ENCODE measurements at regions not wholly inside any gene's neighbourhood (a gene's known extent, or its start where the extent isn't known, plus 50 kb on each side); places are given as distances from the start of the nearest gene placed in this dataset.

DNA sequence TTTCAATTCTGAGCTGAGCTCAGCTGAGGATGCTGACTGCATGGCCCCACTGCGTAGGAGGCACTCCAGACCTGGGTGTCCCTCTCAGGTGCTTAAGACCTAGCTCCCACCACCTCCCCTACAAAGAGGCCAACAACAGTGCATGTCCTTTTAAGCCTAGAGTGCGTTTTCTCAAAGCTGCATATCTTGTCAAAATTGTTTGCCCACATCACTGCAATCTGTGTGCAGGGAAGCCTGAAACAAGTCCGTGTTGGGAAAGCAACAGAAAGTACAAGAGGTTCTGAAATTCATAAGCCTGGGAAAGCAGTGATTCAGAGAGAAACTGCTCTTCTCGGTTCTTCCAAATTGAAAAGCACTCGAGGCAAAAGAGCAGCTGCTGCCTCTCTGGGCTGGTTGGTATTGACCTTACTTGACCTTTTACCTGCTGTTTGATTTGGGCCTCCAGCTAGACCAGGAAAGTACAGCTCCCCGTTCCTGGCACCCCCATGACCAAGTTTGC is 238.4 kb downstream of the NR2F1-AS1 start:
- DNase-seq = no peak
- WGBS, 3 donors = 35 to 54% (median 42%) methylated on average over 6 of the region's 6 CpGs
- Histone ChIP-seq H3K9me3 (no peaks in the 10 kb centered on the region), H3K36me3 (ENCODE audit: insufficient read depth in 1 of 2, low read depth in 1 of 2) (no peaks in the 10 kb centered on the region), H3K27ac (no peak overlapping the region), H3K4me3 (no peak overlapping the region), H3K27me3 (ENCODE audit: insufficient read depth in 3 of 3, low read length in 2 of 3) (no peaks in the 10 kb centered on the region), H3K4me1 (no peaks in the 10 kb centered on the region)
- intact Hi-C loops (cut with DNase I) = no loop called here
- TF ChIP-seq, protein P1, sequence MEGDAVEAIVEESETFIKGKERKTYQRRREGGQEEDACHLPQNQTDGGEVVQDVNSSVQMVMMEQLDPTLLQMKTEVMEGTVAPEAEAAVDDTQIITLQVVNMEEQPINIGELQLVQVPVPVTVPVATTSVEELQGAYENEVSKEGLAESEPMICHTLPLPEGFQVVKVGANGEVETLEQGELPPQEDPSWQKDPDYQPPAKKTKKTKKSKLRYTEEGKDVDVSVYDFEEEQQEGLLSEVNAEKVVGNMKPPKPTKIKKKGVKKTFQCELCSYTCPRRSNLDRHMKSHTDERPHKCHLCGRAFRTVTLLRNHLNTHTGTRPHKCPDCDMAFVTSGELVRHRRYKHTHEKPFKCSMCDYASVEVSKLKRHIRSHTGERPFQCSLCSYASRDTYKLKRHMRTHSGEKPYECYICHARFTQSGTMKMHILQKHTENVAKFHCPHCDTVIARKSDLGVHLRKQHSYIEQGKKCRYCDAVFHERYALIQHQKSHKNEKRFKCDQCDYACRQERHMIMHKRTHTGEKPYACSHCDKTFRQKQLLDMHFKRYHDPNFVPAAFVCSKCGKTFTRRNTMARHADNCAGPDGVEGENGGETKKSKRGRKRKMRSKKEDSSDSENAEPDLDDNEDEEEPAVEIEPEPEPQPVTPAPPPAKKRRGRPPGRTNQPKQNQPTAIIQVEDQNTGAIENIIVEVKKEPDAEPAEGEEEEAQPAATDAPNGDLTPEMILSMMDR (IDR thresholded peaks at IDR 0.05) = no peak
- ATAC-seq = no peak

DNA sequence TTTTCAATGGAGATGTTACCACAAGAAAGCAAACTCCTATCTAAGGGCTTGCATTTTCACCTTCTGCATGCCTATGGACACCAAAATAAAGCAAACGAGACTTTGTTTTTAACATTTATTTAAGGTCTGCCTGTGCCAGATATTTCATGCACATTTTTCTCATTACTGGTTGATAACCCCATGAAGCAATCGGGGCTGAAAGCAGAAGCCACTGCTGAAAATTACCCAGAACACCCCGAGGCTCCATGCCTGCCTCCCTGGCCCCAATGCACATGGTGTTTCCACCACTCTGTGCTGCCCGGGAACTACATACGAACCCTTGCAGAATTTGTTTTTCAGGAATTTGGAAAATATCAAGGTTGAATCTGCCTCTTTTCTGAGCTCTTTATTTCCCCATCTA is 240.1 kb downstream of the NR2F1-AS1 start:
- TF ChIP-seq, protein P1 (IDR thresholded peaks at IDR 0.05) = no peak
- Histone ChIP-seq H3K4me3 (no peak overlapping the region), H3K36me3 (ENCODE audit: insufficient read depth in 1 of 2, low read depth in 1 of 2) (no peaks in the 10 kb centered on the region), H3K9me3 (no peaks in the 10 kb centered on the region), H3K27ac (no peak overlapping the region), H3K4me1 (no peaks in the 10 kb centered on the region), H3K27me3 (ENCODE audit: insufficient read depth in 3 of 3, low read length in 2 of 3) (no peaks in the 10 kb centered on the region)
- DNase-seq = no peak
- no peak for ATAC-seq
- intact Hi-C loops (cut with DNase I) = no loop called here
- 36 to 66% (median 46%) methylated on average over 5 of the region's 5 CpGs for WGBS, 3 donors

DNA sequence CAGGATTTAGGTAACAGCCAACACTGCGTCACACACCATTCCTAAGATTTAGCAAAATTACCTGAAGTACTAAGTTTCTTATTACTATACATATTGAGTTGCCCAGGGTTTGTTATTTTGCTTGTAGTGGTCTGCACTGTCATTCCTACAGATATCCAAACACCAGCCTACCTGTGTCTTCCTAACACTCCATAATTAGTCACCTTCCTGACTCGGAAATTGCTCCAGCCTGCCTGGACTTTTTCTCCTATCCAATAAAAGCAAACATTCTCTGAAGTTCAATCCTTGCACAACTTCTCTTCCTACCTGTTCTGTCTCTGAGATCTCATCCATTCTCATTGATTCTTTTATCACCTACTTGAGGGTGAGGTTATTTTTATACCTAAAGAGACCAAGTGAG is 243.9 kb downstream of the NR2F1-AS1 start:
- DNase-seq (no peak), ATAC-seq (no peak)
- WGBS, 3 donors = 59 to 94% (median 91%) methylated on average over 2 of the region's 2 CpGs
- no peak overlapping the region for H3K27ac ChIP-seq
- no peak overlapping the region for H3K4me3 ChIP-seq
- H3K9me3 ChIP-seq = no peaks in the 10 kb centered on the region
- TF ChIP-seq, protein P1 (IDR thresholded peaks at IDR 0.05) = no peak
- H3K27me3 ChIP-seq (ENCODE audit: insufficient read depth in 3 of 3, low read length in 2 of 3) = no peaks in the 10 kb centered on the region
- no peaks in the 10 kb centered on the region for H3K4me1 ChIP-seq
- no peaks in the 10 kb centered on the region for H3K36me3 ChIP-seq (ENCODE audit: insufficient read depth in 1 of 2, low read depth in 1 of 2)
- intact Hi-C loops (cut with DNase I) = loop anchor here in 1 of 2 donors (10.0 kb wide), 1 partner anchor 578 kb away; no protein-coding TSS in a partner anchor

DNA sequence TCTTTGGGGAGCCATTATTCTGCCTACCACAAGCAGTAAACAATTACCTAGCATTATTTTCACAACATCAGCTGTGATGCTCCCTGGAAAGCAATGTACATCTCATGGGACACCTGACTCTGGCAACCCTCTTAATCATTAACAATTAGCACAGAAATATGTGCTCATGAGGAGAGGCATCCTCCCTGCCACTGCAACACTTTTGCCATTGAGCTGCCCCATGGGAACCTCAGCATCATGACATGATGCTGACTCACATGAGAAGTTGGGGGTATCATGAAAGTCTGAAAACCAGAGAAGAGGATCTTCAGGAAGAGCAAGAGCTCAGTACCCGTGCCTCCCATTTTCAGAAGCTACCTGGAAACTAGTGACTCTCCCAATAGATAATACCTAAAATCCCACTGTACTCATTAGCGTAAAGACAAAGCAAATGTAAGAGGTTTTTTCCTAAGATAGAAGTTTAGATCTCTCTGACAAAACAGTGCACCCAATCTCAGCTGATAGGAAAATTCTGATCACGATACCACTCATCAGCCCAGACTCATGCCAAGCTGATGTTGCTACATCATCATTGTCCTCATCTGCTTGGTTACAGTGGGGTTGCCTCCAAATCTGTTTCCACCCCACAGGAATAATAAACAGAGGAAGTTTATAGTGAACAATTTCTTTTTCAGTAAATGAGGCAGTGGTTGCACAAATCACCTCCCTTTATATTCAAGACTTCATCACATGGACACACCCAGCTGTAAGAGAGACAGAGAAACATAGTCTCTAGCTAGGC is 244.5 kb downstream of the NR2F1-AS1 start:
- ATAC-seq = no peak

More for the DNA sequence above, 244.5 kb downstream of the NR2F1-AS1 start:
- 76 to 91% (median 85%) methylated on average over 3 of the region's 3 CpGs for WGBS, 3 donors
- Histone ChIP-seq H3K27me3 (ENCODE audit: insufficient read depth in 3 of 3, low read length in 2 of 3) (no peaks in the 10 kb centered on the region), H3K4me3 (no peak overlapping the region), H3K9me3 (no peaks in the 10 kb centered on the region), H3K27ac (no peak overlapping the region), H3K36me3 (ENCODE audit: insufficient read depth in 1 of 2, low read depth in 1 of 2) (no peaks in the 10 kb centered on the region), H3K4me1 (no peaks in the 10 kb centered on the region)
- TF ChIP-seq, protein P1 (IDR thresholded peaks at IDR 0.05) = no peak
- no peak for DNase-seq
- intact Hi-C loops (cut with DNase I) = loop anchor here in 1 of 2 donors (10.0 kb wide), 1 partner anchor 578 kb away; no protein-coding TSS in a partner anchor
